MG63 (cell line): ENCODE measurements at regions not wholly inside any gene's neighbourhood (a gene's known extent, or its start where the extent isn't known, plus 50 kb on each side); places are given as distances from the start of the nearest gene placed in this dataset.

Source experiments
- DNase-seq: peaks from one replicate; pipeline ENCODE4 v3.0.0-alpha.2; 2020
- H3K27me3 ChIP-seq: fragments of 250-450 bp; sonication (Bioruptor Pico); 2 replicates; pipeline ENCODE4 v1.5.1; 2020; ENCODE audit warnings: mild to moderate bottlenecking, moderate library complexity
- H3K36me3 ChIP-seq: fragments of 250-450 bp; sonication (Bioruptor Pico); 2 replicates; pipeline ENCODE4 v1.5.1; 2020; ENCODE audit warnings: mild to moderate bottlenecking, moderate library complexity
- H3K4me3 ChIP-seq: fragments of 250-450 bp; sonication (Bioruptor Pico); 2 replicates; pipeline ENCODE4 v1.5.1; 2020; ENCODE audit warnings: mild to moderate bottlenecking, moderate library complexity
- H3K9me3 ChIP-seq: fragments of 250-450 bp; sonication (Bioruptor Pico); 2 replicates; pipeline ENCODE4 v1.5.1; 2020; ENCODE audit warnings: mild to moderate bottlenecking, moderate library complexity

DNA sequence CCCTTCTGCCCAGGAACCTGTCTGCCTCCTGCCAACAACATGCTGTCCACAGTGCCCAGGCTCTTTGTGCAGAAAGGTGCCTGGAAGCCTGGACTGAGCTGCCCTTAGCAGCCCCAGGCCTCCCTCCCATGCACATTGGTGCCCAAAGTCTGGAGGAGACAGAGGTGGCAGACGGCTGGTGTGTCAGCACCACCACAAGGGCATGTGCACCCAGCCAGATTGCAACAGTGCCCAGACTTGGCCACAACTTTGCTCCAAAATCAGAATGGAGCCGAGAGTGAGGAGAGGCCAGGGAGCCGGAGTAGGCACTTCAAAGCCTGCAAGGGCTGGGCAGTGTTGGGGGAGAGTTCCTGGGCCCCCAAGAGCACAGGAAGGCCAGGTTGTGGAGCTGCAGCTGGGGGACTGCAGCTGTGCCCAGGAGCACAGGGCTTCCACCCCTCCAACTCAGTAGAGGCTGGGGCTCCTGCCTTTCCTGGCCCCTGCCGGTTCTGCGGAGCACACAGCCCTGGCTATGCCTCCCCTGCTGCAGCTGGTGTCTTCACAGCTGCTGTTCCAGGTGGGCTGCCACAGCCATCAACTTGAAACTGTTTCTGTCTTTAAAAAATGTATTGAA is 1255.8 kb downstream of the SLITRK5 start:
- H3K27me3 ChIP-seq: no peaks in the 10 kb centered on the region
- DNase-seq: no peak
- no peaks in the 10 kb centered on the region for H3K9me3 ChIP-seq
- no peak overlapping the region for H3K4me3 ChIP-seq
- H3K36me3 ChIP-seq: no peaks in the 10 kb centered on the region

DNA sequence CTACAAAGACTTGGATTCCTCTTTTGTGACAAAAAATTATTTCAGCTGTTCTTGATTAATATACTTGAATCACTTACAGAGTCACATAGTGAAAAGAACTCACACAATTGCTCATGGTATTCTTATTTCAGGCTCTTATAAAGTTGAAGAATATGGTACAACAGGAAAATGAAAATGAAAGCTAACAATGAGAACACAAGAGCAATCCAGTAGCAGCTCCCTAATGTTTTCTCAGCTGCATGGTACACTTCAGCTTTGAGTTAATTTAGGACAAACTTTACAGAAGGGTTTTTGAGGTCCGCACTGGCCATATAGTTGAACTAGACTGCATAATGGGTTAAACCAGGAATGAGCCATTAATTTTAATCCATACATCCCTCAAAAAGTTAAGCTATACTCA is 1261.8 kb downstream of the SLITRK5 start:
- DNase-seq: no peak
- Histone ChIP-seq H3K4me3 (no peak overlapping the region), H3K27me3 (no peaks in the 10 kb centered on the region), H3K36me3 (no peaks in the 10 kb centered on the region), H3K9me3 (no peaks in the 10 kb centered on the region)

DNA sequence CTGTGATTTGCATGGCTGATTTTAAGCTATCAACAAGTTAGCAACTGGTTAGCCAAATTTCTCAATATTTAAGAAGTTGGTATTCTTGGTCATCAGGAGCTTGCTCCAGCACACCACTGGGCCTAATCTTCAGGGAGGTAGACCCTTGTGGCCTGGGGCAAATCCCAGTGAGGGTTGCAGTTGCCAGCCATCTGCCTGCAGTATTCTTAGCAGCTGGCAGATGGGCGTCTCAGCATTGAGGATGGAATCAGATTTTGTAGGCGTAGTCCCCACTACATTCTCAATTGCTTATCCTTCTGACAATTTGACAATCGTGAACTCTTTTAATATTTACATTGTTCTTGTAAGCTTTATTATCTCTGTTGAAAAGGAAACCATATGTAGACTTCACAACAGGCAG is 1266.2 kb downstream of the SLITRK5 start:
- no peak overlapping the region for H3K4me3 ChIP-seq
- no peaks in the 10 kb centered on the region for H3K9me3 ChIP-seq
- H3K27me3 ChIP-seq: no peaks in the 10 kb centered on the region
- no peak for DNase-seq
- no peaks in the 10 kb centered on the region for H3K36me3 ChIP-seq

DNA sequence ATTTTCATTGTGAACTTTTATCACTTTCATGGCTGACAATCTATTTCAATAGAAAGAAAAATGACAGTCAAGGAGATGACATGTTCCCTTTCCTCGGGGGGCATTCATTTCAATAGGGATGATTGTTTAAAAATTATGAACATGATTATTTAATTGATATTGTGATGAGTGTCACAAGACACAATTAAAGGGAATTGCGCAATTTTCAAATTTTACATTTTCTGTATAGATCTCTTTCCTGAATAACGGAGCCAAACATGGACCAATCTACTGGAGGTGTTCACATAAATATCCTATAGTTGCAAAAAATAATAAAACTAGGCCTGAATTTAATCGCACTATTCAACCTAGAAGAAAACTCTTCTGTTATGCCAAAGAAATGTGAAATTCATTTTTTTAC is 1274.6 kb downstream of the SLITRK5 start:
- Histone ChIP-seq H3K4me3 (no peak overlapping the region), H3K36me3 (no peaks in the 10 kb centered on the region), H3K27me3 (no peaks in the 10 kb centered on the region), H3K9me3 (no peaks in the 10 kb centered on the region)
- DNase-seq: no peak

DNA sequence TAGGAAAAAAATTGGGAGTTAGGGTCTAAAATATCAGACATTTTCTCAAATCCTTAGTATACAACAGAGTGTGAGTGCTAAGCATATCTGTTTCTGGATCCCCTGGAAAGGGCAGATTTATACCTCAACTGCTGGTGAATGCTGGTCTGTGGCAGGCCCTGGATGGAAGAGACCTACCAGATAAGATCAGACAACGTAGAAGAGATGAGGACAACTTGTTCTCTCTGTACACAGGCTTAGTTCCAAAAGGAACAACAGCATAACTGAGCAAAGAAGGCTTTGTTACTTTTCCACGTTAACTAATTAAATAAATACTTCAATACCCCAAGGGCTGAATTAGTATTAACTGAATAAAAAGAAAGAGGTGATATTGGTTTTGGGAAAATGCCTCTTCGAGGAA is 1277.3 kb downstream of the SLITRK5 start:
- no peak for DNase-seq
- H3K4me3 ChIP-seq: no peak overlapping the region
- no peaks in the 10 kb centered on the region for H3K27me3 ChIP-seq
- H3K9me3 ChIP-seq: no peaks in the 10 kb centered on the region
- H3K36me3 ChIP-seq: no peaks in the 10 kb centered on the region

DNA sequence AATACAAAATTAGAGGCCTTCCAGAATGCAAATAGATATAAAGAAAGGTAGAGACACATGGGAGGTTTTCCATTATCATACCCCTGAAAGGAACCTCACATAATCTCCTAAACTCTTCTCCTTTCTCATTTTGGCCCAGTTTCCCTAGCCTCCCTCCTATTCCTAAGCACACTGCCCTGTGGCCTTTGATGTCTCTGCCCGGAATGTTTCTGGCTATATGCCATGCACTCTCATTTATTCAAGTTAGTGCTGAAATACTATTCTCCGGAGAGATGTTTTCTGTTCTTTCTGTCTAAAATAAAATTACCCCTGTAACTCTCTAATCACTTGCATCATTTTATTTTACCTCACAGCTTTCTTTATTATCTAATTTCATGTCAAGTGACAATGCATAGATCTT is 1287.7 kb downstream of the SLITRK5 start:
- Histone ChIP-seq H3K4me3 (no peak overlapping the region), H3K9me3 (no peaks in the 10 kb centered on the region), H3K36me3 (no peaks in the 10 kb centered on the region), H3K27me3 (no peaks in the 10 kb centered on the region)
- DNase-seq: no peak

DNA sequence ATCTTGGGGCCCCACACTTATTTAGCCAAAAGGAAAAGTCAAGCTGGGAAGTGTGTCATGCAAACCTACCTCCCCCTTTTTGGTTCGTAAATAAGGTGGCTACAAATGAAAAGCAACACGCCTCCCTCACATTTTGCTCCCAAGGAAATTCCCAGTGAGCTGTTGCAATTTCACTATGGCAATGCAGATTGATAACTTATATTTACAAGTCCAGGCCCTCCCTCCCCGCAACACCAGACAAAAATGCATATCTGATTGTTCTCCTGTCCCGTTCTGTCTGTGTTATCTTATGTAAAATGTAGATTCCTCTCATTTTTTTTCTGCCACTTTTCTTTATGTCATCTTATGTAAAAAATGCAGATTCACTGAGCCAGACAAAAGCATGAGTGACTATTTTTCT is 1305.3 kb downstream of the SLITRK5 start:
- Histone ChIP-seq H3K27me3 (no peaks in the 10 kb centered on the region), H3K4me3 (no peak overlapping the region), H3K9me3 (no peaks in the 10 kb centered on the region), H3K36me3 (no peaks in the 10 kb centered on the region)
- DNase-seq: no peak

DNA sequence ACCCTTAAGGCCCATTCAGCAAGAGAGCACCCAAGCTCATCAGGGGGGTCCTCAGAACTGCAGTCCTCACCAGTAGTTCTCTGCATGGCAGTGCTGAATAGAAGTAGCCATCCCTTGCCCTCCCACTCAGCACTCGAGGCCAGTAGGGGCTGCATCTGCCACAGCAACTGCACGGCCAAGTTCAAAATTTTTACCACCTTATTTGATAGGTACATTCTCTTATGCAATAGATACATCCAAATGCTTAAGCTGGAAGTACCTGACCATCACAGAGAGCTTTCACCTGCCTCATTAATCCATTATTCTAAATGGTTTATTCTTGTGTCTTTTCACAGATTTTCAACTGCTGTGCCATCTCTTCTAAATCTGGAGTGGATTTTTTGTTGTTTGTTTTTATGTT is 1307.4 kb downstream of the SLITRK5 start:
- Histone ChIP-seq H3K27me3 (no peaks in the 10 kb centered on the region), H3K36me3 (no peaks in the 10 kb centered on the region), H3K4me3 (no peak overlapping the region), H3K9me3 (no peaks in the 10 kb centered on the region)
- DNase-seq: no peak

DNA sequence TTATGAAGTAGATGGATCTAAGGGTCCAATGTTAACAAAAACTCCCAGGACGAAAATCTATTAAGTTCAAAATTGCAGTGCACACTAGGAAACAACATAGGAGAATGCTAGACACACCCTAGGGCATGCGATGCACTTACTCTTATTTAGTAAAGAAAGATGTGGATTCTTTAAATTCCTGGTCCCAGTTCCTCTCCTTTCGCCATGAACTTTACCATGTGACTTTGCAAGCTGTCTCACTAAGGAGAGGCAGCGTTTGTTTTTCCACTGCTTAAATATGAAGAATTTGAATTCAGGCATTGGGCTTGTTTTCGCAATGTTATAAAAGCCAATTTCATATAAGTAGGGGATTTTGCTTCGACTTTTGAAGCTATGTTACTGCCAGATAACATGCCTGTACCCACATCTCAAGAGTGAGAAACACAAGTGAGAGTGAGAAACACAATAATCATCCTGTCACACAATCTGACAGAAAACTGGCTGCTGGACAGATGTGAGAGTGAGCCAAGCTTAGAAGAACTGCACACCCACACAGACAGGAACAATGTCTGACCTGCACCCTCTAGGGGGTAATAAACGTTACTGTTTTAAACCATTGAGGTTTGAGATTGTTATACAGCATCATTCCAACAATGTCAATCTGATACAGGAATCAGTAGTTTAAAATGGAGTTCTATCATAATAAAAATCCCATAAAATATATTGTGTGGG is 1308.4 kb downstream of the SLITRK5 start:
- Histone ChIP-seq H3K4me3 (no peak overlapping the region), H3K9me3 (no peaks in the 10 kb centered on the region), H3K27me3 (no peaks in the 10 kb centered on the region), H3K36me3 (no peaks in the 10 kb centered on the region)
- no peak for DNase-seq

DNA sequence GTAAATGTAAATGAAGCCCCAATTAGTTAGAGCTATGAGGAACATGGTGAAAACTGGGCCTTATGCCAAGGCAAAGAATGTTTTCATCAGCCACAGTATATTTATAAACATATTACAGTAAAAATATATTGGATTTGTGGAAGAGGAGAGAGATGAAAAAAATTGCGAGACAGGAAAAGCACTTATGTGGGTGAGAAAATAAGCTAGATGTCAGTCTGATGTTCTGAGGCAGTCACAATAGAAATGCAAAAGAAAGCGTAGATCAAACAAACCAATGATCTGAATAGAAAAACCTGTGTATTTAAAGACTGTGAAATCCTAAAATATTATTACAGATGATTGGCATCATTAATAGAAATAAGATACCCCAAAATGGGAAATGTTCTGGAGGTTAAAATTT is 1332.5 kb downstream of the SLITRK5 start:
- Histone ChIP-seq H3K4me3 (no peak overlapping the region), H3K9me3 (no peaks in the 10 kb centered on the region), H3K36me3 (no peaks in the 10 kb centered on the region), H3K27me3 (no peaks in the 10 kb centered on the region)
- no peak for DNase-seq

DNA sequence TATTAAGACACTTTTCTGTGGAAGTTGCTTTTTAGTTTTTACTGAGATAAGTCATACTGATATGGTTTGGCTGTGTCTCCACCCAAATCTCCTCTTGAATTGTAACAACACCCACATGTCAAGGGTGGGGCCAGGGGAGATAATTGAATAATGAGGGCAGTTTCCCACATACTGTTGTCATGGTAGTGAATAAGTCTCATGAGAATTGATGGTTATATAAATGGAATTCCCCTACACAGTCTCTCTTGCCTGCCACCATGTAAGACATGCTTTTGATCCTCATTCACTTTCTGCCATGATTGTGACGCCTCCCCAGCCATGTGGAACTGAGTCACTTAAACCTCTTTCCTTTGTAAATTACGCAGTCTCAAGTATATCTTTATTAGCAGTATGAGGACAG is 1340.4 kb downstream of the SLITRK5 start:
- no peaks in the 10 kb centered on the region for H3K27me3 ChIP-seq
- H3K4me3 ChIP-seq: no peak overlapping the region
- no peak for DNase-seq
- no peaks in the 10 kb centered on the region for H3K36me3 ChIP-seq
- no peaks in the 10 kb centered on the region for H3K9me3 ChIP-seq

DNA sequence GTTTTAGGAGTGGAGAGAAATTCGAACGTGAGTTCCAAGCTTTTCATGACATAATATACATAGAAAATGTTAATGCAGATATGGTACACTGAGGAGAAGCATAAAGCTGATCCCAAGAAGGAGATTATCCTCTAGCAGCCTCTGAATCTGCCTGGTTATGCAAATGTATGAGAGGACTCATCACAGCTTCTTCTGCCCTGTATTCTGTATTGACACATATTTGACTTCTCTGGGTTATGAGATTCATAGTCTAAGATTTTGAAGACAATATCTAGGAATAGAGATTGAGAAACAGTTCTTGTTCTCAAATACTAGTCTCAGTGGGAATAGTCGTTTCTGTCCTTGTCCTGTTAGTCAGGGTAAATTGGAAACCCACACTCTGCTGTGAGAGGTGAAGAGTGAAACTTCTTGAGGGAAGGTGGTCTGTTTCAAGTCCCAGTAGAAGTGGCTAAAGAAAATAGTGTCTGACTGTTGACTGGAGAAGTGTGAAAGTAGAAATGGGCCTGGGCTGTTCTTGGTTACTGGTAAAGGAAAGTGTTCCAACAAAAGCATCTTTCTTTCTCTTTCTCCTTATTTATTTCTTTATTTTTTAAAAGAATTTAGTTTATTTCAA is 1356.6 kb downstream of the SLITRK5 start:
- no peak for DNase-seq
- H3K27me3 ChIP-seq: no peaks in the 10 kb centered on the region
- no peak overlapping the region for H3K4me3 ChIP-seq
- no peaks in the 10 kb centered on the region for H3K36me3 ChIP-seq
- H3K9me3 ChIP-seq: peaks cover 1% of the 10 kb centered on the region; the same call in 1 of the 2 replicates

DNA sequence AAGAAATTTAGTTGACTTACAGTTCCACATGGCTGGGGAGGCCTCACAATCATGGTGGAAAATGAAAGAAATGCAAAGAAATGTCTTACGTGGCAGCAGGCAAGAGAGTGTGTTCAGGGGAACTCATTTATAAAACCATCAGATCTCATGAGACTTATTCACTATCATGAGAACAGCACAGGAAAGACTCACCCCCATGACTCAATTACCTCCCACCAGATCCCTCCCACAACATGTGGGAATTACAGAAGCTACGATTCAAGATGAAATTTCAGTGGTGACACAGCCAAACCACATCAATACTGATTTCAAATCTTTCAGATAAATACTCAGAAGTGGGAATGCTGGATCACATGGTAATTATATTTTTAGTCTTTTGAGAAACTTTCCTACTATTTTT is 1357.9 kb downstream of the SLITRK5 start:
- H3K36me3 ChIP-seq: no peaks in the 10 kb centered on the region
- no peak for DNase-seq
- H3K4me3 ChIP-seq: no peak overlapping the region
- no peaks in the 10 kb centered on the region for H3K27me3 ChIP-seq
- H3K9me3 ChIP-seq: peaks cover 6% of the 10 kb centered on the region

DNA sequence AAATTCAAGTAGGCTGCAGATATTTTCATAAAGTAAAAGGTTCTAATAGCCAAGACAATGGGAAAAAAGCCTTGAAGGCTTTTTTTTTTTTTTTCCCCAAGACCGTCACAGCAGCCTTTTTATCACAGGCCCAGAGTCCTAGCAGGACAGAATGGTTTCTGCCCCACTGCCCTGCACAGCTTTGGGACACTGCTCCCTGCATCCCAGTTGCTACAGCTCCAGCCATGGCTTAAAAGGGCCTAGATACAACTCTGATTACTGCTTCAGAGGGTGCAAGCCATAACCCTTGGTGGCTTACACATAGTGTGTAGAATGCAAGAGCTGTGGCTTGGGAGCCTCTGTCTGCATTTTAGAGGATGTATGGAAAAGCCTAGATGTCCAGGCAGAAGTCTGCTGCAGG is 1362.8 kb downstream of the SLITRK5 start:
- Histone ChIP-seq H3K27me3 (no peaks in the 10 kb centered on the region), H3K4me3 (no peak overlapping the region), H3K9me3 (peaks cover 6% of the 10 kb centered on the region; the same call in 1 of the 2 replicates), H3K36me3 (no peaks in the 10 kb centered on the region)
- DNase-seq: no peak

DNA sequence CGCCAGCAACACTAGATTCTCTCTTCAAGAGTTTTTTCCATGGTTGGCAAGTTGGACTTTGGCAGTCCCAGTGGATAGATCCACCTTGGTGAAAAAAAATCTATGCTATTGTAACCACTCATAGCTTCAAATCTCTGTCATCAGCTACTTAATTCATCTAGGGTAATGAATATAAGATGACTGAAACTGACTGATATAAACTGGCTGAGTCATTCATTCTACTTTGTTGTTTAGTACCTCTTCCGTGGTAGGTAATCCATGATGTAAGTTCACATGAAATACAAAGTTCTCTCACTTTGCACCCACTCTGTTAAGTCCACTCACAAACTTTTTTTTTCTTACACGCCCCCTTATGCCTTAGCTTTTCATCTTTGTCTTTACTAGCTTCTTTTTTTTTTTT is 1381.5 kb downstream of the SLITRK5 start:
- Histone ChIP-seq H3K36me3 (no peaks in the 10 kb centered on the region), H3K27me3 (no peaks in the 10 kb centered on the region), H3K4me3 (no peak overlapping the region), H3K9me3 (no peaks in the 10 kb centered on the region)
- no peak for DNase-seq

DNA sequence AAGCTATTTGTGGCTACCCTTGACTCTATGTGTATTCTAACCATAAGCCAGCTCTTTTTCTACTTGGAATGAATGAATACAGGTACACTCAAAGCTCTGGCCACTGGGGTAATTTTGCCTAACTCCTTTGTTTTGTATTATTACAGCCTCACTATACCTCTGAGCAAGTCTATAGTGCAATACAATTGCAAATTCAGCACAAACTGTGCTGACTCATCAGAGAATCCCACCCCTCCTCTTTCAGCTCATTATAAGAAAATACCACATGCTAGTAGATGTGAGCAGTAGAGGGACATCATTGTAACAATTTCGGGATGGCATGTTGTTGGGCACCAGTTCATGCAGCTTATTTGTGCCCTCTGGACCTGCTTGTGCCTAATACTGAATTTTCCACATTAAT is 1382.2 kb downstream of the SLITRK5 start:
- H3K36me3 ChIP-seq: no peaks in the 10 kb centered on the region

DNA sequence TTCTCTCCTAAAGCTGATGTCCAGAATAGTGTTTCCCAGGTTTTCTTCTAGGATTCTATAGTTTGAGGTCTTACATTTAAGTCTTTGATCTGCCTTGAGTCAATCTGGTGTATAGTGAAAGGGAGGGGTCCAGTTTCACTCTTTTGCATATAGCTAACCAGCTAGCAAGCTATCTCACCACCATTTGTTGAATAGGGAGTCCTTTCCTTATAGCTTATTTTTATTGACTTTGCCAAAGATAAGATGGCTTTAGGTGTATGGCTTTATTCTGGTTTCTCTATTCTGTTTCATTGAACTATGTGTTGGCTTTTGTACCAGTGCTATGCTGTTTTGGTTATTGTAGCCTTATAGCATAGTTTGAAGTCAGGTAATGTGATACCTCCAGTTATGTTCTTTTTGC is 1386.1 kb downstream of the SLITRK5 start:
- Histone ChIP-seq H3K9me3 (no peaks in the 10 kb centered on the region), H3K4me3 (no peak overlapping the region), H3K36me3 (no peaks in the 10 kb centered on the region), H3K27me3 (no peaks in the 10 kb centered on the region)
- DNase-seq: no peak

More for the DNA sequence above, 1382.2 kb downstream of the SLITRK5 start:
- no peak for DNase-seq
- Histone ChIP-seq H3K9me3 (no peaks in the 10 kb centered on the region), H3K27me3 (no peaks in the 10 kb centered on the region), H3K4me3 (no peak overlapping the region)

DNA sequence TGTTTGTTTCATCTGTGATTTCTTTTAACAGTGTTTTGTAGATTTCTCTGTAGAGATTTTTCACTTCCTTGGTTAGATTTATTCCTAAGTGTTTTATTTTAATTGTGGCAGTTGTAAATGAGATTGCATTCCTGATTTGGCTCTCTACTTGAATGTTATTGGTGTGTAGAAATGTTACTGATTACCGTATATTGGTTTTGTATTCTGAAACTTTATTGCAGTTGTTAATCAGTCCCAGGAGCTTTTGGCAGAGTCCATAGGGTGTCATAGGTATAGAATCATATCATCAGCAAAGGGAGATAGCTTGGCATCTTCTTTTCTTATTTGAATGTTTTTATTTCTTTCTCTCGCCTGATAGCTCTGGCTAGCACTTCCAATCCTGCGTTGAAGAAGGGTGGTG is 1386.7 kb downstream of the SLITRK5 start:
- no peak overlapping the region for H3K4me3 ChIP-seq
- no peaks in the 10 kb centered on the region for H3K36me3 ChIP-seq
- no peak for DNase-seq
- no peaks in the 10 kb centered on the region for H3K9me3 ChIP-seq
- H3K27me3 ChIP-seq: no peaks in the 10 kb centered on the region
